WERI-Rb-1 (cell line): ENCODE measurements at regions not wholly inside any gene's neighbourhood (a gene's known extent, or its start where the extent isn't known, plus 50 kb on each side); places are given as distances from the start of the nearest gene placed in this dataset.

Experiments
- DNase-seq: peaks from one replicate; pipeline ENCODE4 v3.0.0-alpha.2; 2020
- H3K27ac ChIP-seq: fragments of 250-450 bp; sonication (Bioruptor Pico); 2 replicates; pipeline ENCODE4 v1.5.1; 2020; ENCODE audit warnings: mild to moderate bottlenecking, moderate library complexity
- H3K27me3 ChIP-seq: fragments of 250-450 bp; sonication (Bioruptor Pico); 2 replicates; pipeline ENCODE4 v1.5.1; 2021; ENCODE audit warnings: mild to moderate bottlenecking, low read depth, moderate library complexity; ENCODE audit not compliant: insufficient read depth, severe bottlenecking
- H3K36me3 ChIP-seq: fragments of 250-450 bp; sonication (Bioruptor Pico); 2 replicates; pipeline ENCODE4 v1.5.1; 2020; ENCODE audit warnings: mild to moderate bottlenecking, moderate library complexity
- H3K4me3 ChIP-seq: 2 replicates; pipeline ENCODE4 v1.5.1; 2011; ENCODE audit warnings: low read depth, mild to moderate bottlenecking, control low read depth, low read length
- H3K9me3 ChIP-seq: fragments of 250-450 bp; sonication (Bioruptor Pico); 2 replicates; pipeline ENCODE4 v1.5.1; 2021; ENCODE audit warnings: mild to moderate bottlenecking, moderate library complexity; ENCODE audit not compliant: severe bottlenecking
- CTCF ChIP-seq: IDR thresholded peaks from 2 replicates; pipeline ENCODE4 v1.5.1; 2011; ENCODE audit warnings: low read depth, mild to moderate bottlenecking, control low read depth, inconsistent platforms, low read length

- peaks cover 3% of the 10 kb centered on the region for H3K9me3 ChIP-seq
- TF ChIP-seq CTCF, result no peak
- no peak for DNase-seq
These were observed 222.1 kb downstream of the TMEM200A start for GRCh38 chr6:130587778-130588520.

GRCh38 chr6:130593200-130593599 lies 227.4 kb downstream of the TMEM200A start:
- H3K9me3 ChIP-seq, result peaks cover 3% of the 10 kb centered on the region
- H3K36me3 ChIP-seq, result no peaks in the 10 kb centered on the region
- TF ChIP-seq CTCF, result no peak
- H3K27ac ChIP-seq, result no peak overlapping the region
- no peak overlapping the region for H3K4me3 ChIP-seq
- no peaks in the 10 kb centered on the region for H3K27me3 ChIP-seq
- no peak for DNase-seq

More at GRCh38 chr6:130587778-130588520, 222.1 kb downstream of the TMEM200A start:
- Histone ChIP-seq H3K4me3 (no peak overlapping the region), H3K36me3 (no peaks in the 10 kb centered on the region), H3K27me3 (no peaks in the 10 kb centered on the region), H3K27ac (no peak overlapping the region)

DNA sequence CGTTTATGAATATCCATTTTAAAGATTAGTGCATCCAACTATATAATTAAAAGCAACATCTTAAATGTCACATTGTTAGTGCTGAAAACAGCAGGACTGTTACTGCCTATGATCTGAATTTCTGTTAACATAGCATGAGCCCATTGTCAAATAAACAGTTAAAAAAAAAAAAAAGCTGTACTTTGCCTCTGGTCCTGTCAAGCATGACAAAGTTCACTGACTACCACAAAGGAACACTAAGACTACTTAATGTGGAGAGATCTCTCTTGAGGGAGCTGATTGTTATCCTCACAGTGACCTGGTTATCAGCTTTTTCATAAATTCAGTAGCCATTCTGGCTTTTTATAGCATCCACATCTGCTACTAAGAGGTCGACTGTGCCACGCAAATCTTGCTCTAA lies 228.1 kb downstream of the TMEM200A start:
- H3K9me3 ChIP-seq, result peaks cover 3% of the 10 kb centered on the region
- TF ChIP-seq CTCF, result no peak
- no peak overlapping the region for H3K4me3 ChIP-seq
- no peak overlapping the region for H3K27ac ChIP-seq
- H3K36me3 ChIP-seq, result no peaks in the 10 kb centered on the region
- DNase-seq, result no peak
- H3K27me3 ChIP-seq, result no peaks in the 10 kb centered on the region

DNA sequence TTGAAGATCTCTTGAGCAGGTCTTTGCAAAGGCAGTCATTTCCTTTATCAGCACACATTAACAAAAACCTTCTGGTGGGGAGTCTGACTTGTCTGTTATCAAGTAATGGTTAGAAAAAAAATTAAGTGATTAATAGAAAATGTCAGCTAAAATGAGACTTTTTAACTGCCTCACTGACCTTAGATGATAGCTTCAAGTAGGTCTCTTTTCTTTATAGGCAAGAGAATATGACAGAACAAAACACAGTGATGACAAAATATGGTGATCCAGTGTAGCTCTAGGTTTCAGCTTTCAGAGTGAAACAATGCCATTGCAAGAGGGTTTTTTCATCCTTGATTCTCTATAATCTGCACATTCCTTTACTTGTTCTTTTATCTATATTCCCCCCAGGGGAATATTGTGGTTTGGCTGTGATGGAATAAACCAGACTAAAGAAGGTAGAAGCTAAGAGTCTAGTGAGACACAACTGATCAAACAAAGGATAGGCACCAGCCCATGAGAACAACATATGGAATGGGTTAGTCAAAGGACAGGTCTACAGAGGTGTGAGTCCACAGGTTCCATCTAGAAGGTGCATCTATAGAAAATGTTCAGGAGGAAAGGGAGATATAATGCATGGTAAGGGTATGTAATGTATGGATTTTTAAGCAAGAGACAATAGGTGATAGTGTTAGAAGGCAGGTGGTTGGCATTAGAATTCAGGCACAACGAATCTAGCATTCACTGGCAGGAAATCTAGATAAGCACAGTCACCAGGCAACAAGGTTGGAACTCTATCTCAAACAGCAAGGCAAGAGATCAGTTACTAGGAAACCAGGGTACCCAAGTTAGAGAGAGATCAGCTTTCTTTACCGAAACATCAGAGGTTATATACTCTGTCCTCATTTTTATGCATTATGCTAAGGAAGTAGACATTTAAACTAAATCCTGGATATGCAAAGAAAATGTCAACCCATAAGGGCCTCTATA lies 228.9 kb upstream of the SMLR1 start:
- H3K27me3 ChIP-seq, result no peaks in the 10 kb centered on the region
- no peaks in the 10 kb centered on the region for H3K36me3 ChIP-seq
- no peak overlapping the region for H3K4me3 ChIP-seq
- no peak for TF ChIP-seq CTCF
- no peak for DNase-seq
- no peaks in the 10 kb centered on the region for H3K9me3 ChIP-seq
- H3K27ac ChIP-seq, result no peak overlapping the region

GRCh38 chr6:130600880-130601341 lies 226.3 kb upstream of the SMLR1 start:
- Histone ChIP-seq H3K27me3 (no peaks in the 10 kb centered on the region), H3K36me3 (no peaks in the 10 kb centered on the region), H3K27ac (no peak overlapping the region), H3K4me3 (no peak overlapping the region), H3K9me3 (no peaks in the 10 kb centered on the region)
- DNase-seq, result no peak
- no peak for TF ChIP-seq CTCF
